GM23338 (cell line): ENCODE measurements at regions not wholly inside any gene's neighbourhood (a gene's known extent, or its start where the extent isn't known, plus 50 kb on each side); places are given as distances from the start of the nearest gene placed in this dataset.

Experiments
- ATAC-seq: fragments of 200-7000 bp; cut with Tn5 transposase; 3 replicates; pipeline ENCODE4 v1.9.1; 2020
- DNase-seq: peaks from one replicate; pipeline ENCODE4 v3.0.0-alpha.2; 2015; ENCODE audit warnings: low spot score
- H2AFZ ChIP-seq: fragments of 200-600 bp; sonication (generic); 2 replicates; pipeline ENCODE4 v1.8.0; 2016; ENCODE audit warnings: antibody characterized with exemption, mild to moderate bottlenecking, moderate library complexity
- H3F3A ChIP-seq: fragments of 200-600 bp; sonication (generic); replicated peaks from 2 replicates; pipeline ENCODE4 v1.8.0; 2017; ENCODE audit warnings: antibody characterized with exemption, mixed run types, low read depth
- H3K27ac ChIP-seq: fragments of 200-600 bp; sonication (generic); 2 replicates; pipeline ENCODE4 v1.6.1; 2016; ENCODE audit warnings: low read depth
- H3K27me3 ChIP-seq: fragments of 200-600 bp; sonication (generic); 2 replicates; pipeline ENCODE4 v1.8.0; 2016; ENCODE audit warnings: mild to moderate bottlenecking, mixed run types, moderate library complexity; ENCODE audit not compliant: insufficient read depth
- H3K36me3 ChIP-seq: fragments of 200-600 bp; sonication (generic); 2 replicates; pipeline ENCODE4 v1.8.0; 2016; ENCODE audit warnings: mild to moderate bottlenecking; ENCODE audit not compliant: insufficient read depth
- H3K4me1 ChIP-seq: fragments of 200-600 bp; sonication (generic); 2 replicates; pipeline ENCODE4 v1.8.0; 2016; ENCODE audit warnings: mild to moderate bottlenecking, moderate library complexity; ENCODE audit not compliant: insufficient read depth
- H3K4me2 ChIP-seq: fragments of 200-600 bp; sonication (generic); 2 replicates; pipeline ENCODE4 v1.7.1; 2017; ENCODE audit warnings: mixed run types
- H3K4me3 ChIP-seq: fragments of 200-600 bp; sonication (generic); 2 replicates; pipeline ENCODE4 v1.6.1; 2016; ENCODE audit warnings: mixed run types
- H3K79me2 ChIP-seq: fragments of 200-600 bp; sonication (generic); replicated peaks from 2 replicates; pipeline ENCODE4 v1.8.0; 2017; ENCODE audit warnings: mild to moderate bottlenecking; ENCODE audit not compliant: insufficient read depth
- H3K9me2 ChIP-seq: fragments of 200-600 bp; sonication (generic); 2 replicates; pipeline ENCODE4 v1.8.0; 2017; ENCODE audit not compliant: insufficient read depth
- H4K20me1 ChIP-seq: fragments of 200-600 bp; sonication (generic); replicated peaks from 2 replicates; pipeline ENCODE4 v1.8.0; 2017; ENCODE audit warnings: mild to moderate bottlenecking; ENCODE audit not compliant: insufficient read depth
- H3K27ac Mint-ChIP-seq: 2 replicates; pipeline ENCODE4 v1.8.0; 2020; ENCODE audit warnings: inconsistent platforms, mild to moderate bottlenecking, moderate library complexity, mixed read lengths
- H3K27me3 Mint-ChIP-seq: 3 replicates; pipeline ENCODE4 v1.8.0; 2022; ENCODE audit warnings: low read depth, mild to moderate bottlenecking, moderate library complexity, mixed read lengths, inconsistent platforms; ENCODE audit not compliant: insufficient read depth, poor library complexity
- H3K36me3 Mint-ChIP-seq: 3 replicates; pipeline ENCODE4 v1.8.0; 2021; ENCODE audit warnings: low read depth, mild to moderate bottlenecking, inconsistent platforms, moderate library complexity, mixed read lengths
- H3K4me1 Mint-ChIP-seq: 3 replicates; pipeline ENCODE4 v1.8.0; 2020; ENCODE audit warnings: mild to moderate bottlenecking, inconsistent platforms, mixed read lengths
- H3K4me3 Mint-ChIP-seq: 3 replicates; pipeline ENCODE4 v1.8.0; 2021; ENCODE audit warnings: moderate library complexity, mild to moderate bottlenecking, inconsistent platforms, mixed read lengths
- H3K9me3 Mint-ChIP-seq: 3 replicates; pipeline ENCODE4 v1.8.0; 2020; ENCODE audit warnings: moderate library complexity, mild to moderate bottlenecking, inconsistent platforms, mixed read lengths
- CREB1 ChIP-seq: fragments of 250-450 bp; sonication (Bioruptor Pico); IDR thresholded peaks from 2 replicates; pipeline ENCODE4 v1.5.0; 2020; ENCODE audit warnings: low read depth, mild to moderate bottlenecking, moderate library complexity
- CTCF ChIP-seq, 2 experiments: fragments of 200-600 bp in 1 of 2; sonication (generic) in 1 of 2; conservative IDR thresholded peaks; 2 replicates each; pipeline versions ENCODE4 v1.5.1 to v1.6.1; 2016 to 2017; ENCODE audit warnings: antibody characterized with exemption in 2 of 2, low read depth in 2 of 2, mild to moderate bottlenecking in 2 of 2, moderate library complexity in 1 of 2
- EZH2 ChIP-seq: fragments of 200-600 bp; sonication (generic); IDR thresholded peaks from one replicate; pipeline ENCODE4 v1.8.0; 2017; ENCODE audit warnings: antibody characterized with exemption, mild to moderate bottlenecking, low read depth; ENCODE audit not compliant: unreplicated experiment
- EZH2phosphoT487 ChIP-seq: fragments of 200-600 bp; sonication (generic); IDR thresholded peaks from one replicate; pipeline ENCODE4 v1.8.1; 2018; ENCODE audit warnings: antibody characterized with exemption; ENCODE audit not compliant: unreplicated experiment
- JUNB ChIP-seq: IDR thresholded peaks from one replicate; pipeline ENCODE4 v1.6.1; 2016; ENCODE audit warnings: antibody characterized with exemption; ENCODE audit not compliant: unreplicated experiment
- NANOG ChIP-seq: IDR thresholded peaks from 2 replicates; pipeline ENCODE4 v1.6.1; 2016; ENCODE audit warnings: antibody characterized with exemption, borderline replicate concordance
- POLR2AphosphoS5 ChIP-seq: IDR thresholded peaks from 2 replicates; pipeline ENCODE4 v1.6.1; 2016; ENCODE audit warnings: antibody characterized with exemption, low read depth
- REST ChIP-seq: IDR thresholded peaks from one replicate; pipeline ENCODE4 v1.6.1; 2018; ENCODE audit warnings: antibody characterized with exemption; ENCODE audit not compliant: unreplicated experiment
- STAT1 ChIP-seq: IDR thresholded peaks from one replicate; pipeline ENCODE4 v1.6.1; 2016; ENCODE audit warnings: antibody characterized with exemption; ENCODE audit not compliant: unreplicated experiment
- ZNF114 ChIP-seq: fragments of 250-450 bp; sonication (Bioruptor Pico); IDR thresholded peaks from 2 replicates; pipeline ENCODE4 v1.5.0; 2020; ENCODE audit warnings: mild to moderate bottlenecking, moderate library complexity
- ZNF331 ChIP-seq: fragments of 250-450 bp; sonication (Bioruptor Pico); IDR thresholded peaks from 2 replicates; pipeline ENCODE4 v1.5.0; 2020; ENCODE audit warnings: low read depth, mild to moderate bottlenecking, moderate library complexity

GRCh38 chr6:147633191-147633590, 124.7 kb downstream of the SAMD5 start (continued):
- no peak for TF ChIP-seq CTCF (conservative IDR thresholded peaks at IDR 0.05; ENCODE audit: low read depth in 2 of 2)
- TF ChIP-seq EZH2, result no peak
- no peak for TF ChIP-seq REST
- TF ChIP-seq ZNF114 (CRISPR knock-in tag), result no peak
- TF ChIP-seq POLR2AphosphoS5, result no peak
- no peak for TF ChIP-seq JUNB

- no peak overlapping the region for H2AFZ ChIP-seq
- H3K9me2 ChIP-seq, result no peaks in the 10 kb centered on the region
- H3K27ac ChIP-seq, result no peak overlapping the region
- H3K36me3 Mint-ChIP-seq, result peaks cover 2% of the 10 kb centered on the region; the same call in 1 of the 3 replicates
- peaks cover 7% of the 10 kb centered on the region; the same call in 2 of the 3 replicates for H3K4me1 Mint-ChIP-seq
- H4K20me1 ChIP-seq, result no peaks in the 10 kb centered on the region
- H3F3A ChIP-seq, result no peaks in the 10 kb centered on the region
- H3K27me3 ChIP-seq, result no peaks in the 10 kb centered on the region
- peaks cover 12% of the 10 kb centered on the region for H3K9me3 Mint-ChIP-seq
- no peaks in the 10 kb centered on the region for H3K79me2 ChIP-seq
- H3K4me3 Mint-ChIP-seq, result no peak overlapping the region
- H3K4me2 ChIP-seq, result no peak overlapping the region
- no peaks in the 10 kb centered on the region for H3K27me3 Mint-ChIP-seq
- no peaks in the 10 kb centered on the region for H3K36me3 ChIP-seq
- ATAC-seq (no peak), DNase-seq (no peak)
- no peak overlapping the region for H3K4me3 ChIP-seq
- H3K27ac Mint-ChIP-seq, result no peak overlapping the region
- H3K4me1 ChIP-seq, result no peaks in the 10 kb centered on the region
- TF ChIP-seq EZH2phosphoT487 (no peak), EZH2 (no peak), NANOG (no peak), ZNF331 (no peak), ZNF114 (CRISPR knock-in tag) (no peak), CREB1 (no peak), POLR2AphosphoS5 (no peak), STAT1 (no peak), REST (no peak), JUNB (no peak)
Measured at GRCh38 chr6:147637620-147638195, 129.2 kb downstream of the SAMD5 start.
